Peyer's patch (tissue), 4 donors: ENCODE measurements at regions not wholly inside any gene's neighbourhood (a gene's known extent, or its start where the extent isn't known, plus 50 kb on each side); places are given as distances from the start of the nearest gene placed in this dataset.

Experiments used
- POLR2A ChIP-seq, 2 donors: fragments of 450-650 bp; IDR thresholded peaks; one replicate each; pipeline ENCODE4 v1.5.1; 2017; ENCODE audit warnings: antibody characterized with exemption in 2 of 2, mild to moderate bottlenecking in 2 of 2, moderate library complexity in 2 of 2
- TF ChIP-seq, protein P1 (sequence below), 6 experiments: fragments of 450-650 bp in 4 of 6; fragments of 200-600 bp in 2 of 6; sonication (generic) in 1 of 6; IDR thresholded peaks; one replicate each; pipeline ENCODE4 v1.5.1; 2017 to 2019; ENCODE audit warnings: antibody characterized with exemption in 6 of 6, mild to moderate bottlenecking in 3 of 6, moderate library complexity in 1 of 6

DNA sequence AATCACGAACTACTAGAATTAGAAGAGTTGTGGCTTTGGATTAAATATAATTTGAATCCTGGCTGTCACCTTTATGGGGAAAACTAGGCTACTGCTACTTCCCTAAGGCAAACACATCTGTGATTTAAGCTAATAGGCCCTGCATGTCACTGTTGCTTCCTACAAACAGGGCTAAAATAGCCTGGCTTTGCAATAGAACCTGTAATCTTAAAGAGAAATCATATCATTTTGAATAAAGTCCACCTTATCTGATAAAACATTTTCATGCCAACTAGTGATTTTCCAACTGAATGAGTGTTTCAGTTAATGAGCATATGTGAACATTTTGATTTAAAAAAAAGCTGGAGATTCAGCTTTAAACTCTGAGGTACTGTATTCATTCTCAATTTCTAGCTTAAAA lies 208.0 kb downstream of the GPR37 start:
- TF ChIP-seq, protein P1, sequence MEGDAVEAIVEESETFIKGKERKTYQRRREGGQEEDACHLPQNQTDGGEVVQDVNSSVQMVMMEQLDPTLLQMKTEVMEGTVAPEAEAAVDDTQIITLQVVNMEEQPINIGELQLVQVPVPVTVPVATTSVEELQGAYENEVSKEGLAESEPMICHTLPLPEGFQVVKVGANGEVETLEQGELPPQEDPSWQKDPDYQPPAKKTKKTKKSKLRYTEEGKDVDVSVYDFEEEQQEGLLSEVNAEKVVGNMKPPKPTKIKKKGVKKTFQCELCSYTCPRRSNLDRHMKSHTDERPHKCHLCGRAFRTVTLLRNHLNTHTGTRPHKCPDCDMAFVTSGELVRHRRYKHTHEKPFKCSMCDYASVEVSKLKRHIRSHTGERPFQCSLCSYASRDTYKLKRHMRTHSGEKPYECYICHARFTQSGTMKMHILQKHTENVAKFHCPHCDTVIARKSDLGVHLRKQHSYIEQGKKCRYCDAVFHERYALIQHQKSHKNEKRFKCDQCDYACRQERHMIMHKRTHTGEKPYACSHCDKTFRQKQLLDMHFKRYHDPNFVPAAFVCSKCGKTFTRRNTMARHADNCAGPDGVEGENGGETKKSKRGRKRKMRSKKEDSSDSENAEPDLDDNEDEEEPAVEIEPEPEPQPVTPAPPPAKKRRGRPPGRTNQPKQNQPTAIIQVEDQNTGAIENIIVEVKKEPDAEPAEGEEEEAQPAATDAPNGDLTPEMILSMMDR (IDR thresholded peaks at IDR 0.05), result no peak
- TF ChIP-seq POLR2A (IDR thresholded peaks at IDR 0.05), result no peak
